Osteoblast (primary cell): ENCODE measurements at regions not wholly inside any gene's neighbourhood (a gene's known extent, or its start where the extent isn't known, plus 50 kb on each side); places are given as distances from the start of the nearest gene placed in this dataset.
"Not testable (repeated sequence)": the region's sequence is repeated elsewhere in the genome, so short reads cannot be mapped to it uniquely, and the experiment has no call there.

Source experiments
- DNase-seq: peaks from one replicate; pipeline ENCODE4 v3.0.0; 2011; ENCODE audit warnings: low spot score, mixed read lengths; ENCODE audit not compliant: insufficient read length; ENCODE audit errors: missing footprints
- H2AFZ ChIP-seq: 2 replicates; pipeline ENCODE4 v1.6.0; 2011; ENCODE audit warnings: mild to moderate bottlenecking, low read length
- H3K27ac ChIP-seq: 2 replicates; pipeline ENCODE4 v1.5.1; 2011; ENCODE audit warnings: mild to moderate bottlenecking, low read depth, low read length, moderate library complexity
- H3K27me3 ChIP-seq: 2 replicates; pipeline ENCODE4 v1.6.0; 2012; ENCODE audit warnings: mild to moderate bottlenecking, control low read depth, inconsistent platforms, low read length, moderate library complexity; ENCODE audit not compliant: insufficient read depth
- H3K36me3 ChIP-seq: 2 replicates; pipeline ENCODE4 v1.5.1; 2011; ENCODE audit warnings: mild to moderate bottlenecking, low read length, control low read depth, moderate library complexity; ENCODE audit not compliant: insufficient read depth
- H3K4me1 ChIP-seq: 2 replicates; pipeline ENCODE4 v1.5.1; 2011; ENCODE audit warnings: mild to moderate bottlenecking, low read length, control low read depth, moderate library complexity; ENCODE audit not compliant: insufficient read depth
- H3K4me2 ChIP-seq: 2 replicates; pipeline ENCODE4 v1.6.0; 2011; ENCODE audit warnings: mild to moderate bottlenecking, low read length; ENCODE audit not compliant: insufficient read depth
- H3K4me3 ChIP-seq: fragments of 200-600 bp; sonication (generic); 3 replicates; pipeline ENCODE4 v1.5.1; 2012; ENCODE audit warnings: mild to moderate bottlenecking, low read length, inconsistent platforms; ENCODE audit not compliant: insufficient read depth
- H3K79me2 ChIP-seq: 2 replicates; pipeline ENCODE4 v1.6.0; 2012; ENCODE audit warnings: mild to moderate bottlenecking, low read length, control low read depth, inconsistent platforms; ENCODE audit not compliant: insufficient read depth
- H3K9me3 ChIP-seq: 2 replicates; pipeline ENCODE4 v1.5.1; 2011; ENCODE audit warnings: low read depth, low read length, control low read depth
- H4K20me1 ChIP-seq: 2 replicates; pipeline ENCODE4 v1.6.0; 2012; ENCODE audit warnings: mild to moderate bottlenecking, low read length, control low read depth; ENCODE audit not compliant: insufficient read depth
- TF ChIP-seq, protein P1 (sequence below): IDR thresholded peaks from 2 replicates; pipeline ENCODE4 v1.5.1; 2011; ENCODE audit warnings: mild to moderate bottlenecking, low read depth, low read length, moderate library complexity; ENCODE audit errors: extremely low read depth

DNA sequence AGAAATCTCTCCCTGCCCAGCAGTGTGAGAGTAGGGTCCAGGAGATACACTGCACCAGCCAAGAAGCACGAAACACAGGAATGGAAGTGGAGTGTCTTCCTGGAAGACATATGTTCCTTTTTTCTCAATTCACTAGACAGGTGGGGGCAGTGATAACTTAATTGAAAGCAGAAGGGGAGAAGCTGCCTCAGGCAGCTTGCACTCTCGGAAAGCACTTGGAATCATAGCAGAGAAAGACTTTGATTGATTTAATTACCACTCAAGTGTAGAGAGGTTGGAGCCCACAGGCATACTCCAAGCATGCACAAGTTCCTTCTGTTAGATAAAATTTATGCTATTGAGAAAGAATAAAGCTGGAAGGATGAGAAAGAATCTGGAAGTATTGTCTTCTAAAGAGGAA lies 249.4 kb downstream of the SLITRK6 start:
- TF ChIP-seq, protein P1, sequence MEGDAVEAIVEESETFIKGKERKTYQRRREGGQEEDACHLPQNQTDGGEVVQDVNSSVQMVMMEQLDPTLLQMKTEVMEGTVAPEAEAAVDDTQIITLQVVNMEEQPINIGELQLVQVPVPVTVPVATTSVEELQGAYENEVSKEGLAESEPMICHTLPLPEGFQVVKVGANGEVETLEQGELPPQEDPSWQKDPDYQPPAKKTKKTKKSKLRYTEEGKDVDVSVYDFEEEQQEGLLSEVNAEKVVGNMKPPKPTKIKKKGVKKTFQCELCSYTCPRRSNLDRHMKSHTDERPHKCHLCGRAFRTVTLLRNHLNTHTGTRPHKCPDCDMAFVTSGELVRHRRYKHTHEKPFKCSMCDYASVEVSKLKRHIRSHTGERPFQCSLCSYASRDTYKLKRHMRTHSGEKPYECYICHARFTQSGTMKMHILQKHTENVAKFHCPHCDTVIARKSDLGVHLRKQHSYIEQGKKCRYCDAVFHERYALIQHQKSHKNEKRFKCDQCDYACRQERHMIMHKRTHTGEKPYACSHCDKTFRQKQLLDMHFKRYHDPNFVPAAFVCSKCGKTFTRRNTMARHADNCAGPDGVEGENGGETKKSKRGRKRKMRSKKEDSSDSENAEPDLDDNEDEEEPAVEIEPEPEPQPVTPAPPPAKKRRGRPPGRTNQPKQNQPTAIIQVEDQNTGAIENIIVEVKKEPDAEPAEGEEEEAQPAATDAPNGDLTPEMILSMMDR = no peak
- Histone ChIP-seq H3K79me2 (no peaks in the 10 kb centered on the region), H3K4me1 (no peaks in the 10 kb centered on the region), H3K36me3 (no peaks in the 10 kb centered on the region), H3K4me2 (no peak overlapping the region), H3K9me3 (peaks cover 2% of the 10 kb centered on the region), H3K27me3 (no peaks in the 10 kb centered on the region), H4K20me1 (no peaks in the 10 kb centered on the region), H3K27ac (no peak overlapping the region), H3K4me3 (no peak overlapping the region), H2AFZ (no peak overlapping the region)
- DNase-seq = no peak

DNA sequence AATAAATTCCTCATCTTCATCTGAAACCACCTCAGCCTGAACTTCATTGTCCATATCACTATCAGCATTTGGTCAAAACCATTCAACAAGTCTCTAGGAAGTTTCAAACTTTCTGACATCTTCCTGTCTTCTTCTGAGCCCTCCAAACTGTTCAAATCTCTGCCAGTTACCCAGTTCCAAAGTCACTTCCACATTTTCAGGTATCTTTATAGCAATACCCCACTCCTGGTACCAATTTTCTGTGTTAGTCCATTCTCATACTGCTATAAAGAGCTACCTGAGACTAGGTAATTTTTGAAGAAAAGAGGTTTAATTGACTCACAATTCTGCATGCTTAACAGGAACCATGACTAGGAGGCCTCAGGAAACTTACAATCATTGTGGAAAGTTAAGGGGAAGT lies 250.4 kb downstream of the SLITRK6 start:
- not testable (repeated sequence) for H3K9me3 ChIP-seq, H4K20me1 ChIP-seq, H3K4me3 ChIP-seq, H3K27me3 ChIP-seq, H3K4me2 ChIP-seq, H3K36me3 ChIP-seq, DNase-seq, H3K27ac ChIP-seq, H2AFZ ChIP-seq, H3K79me2 ChIP-seq, H3K4me1 ChIP-seq

DNA sequence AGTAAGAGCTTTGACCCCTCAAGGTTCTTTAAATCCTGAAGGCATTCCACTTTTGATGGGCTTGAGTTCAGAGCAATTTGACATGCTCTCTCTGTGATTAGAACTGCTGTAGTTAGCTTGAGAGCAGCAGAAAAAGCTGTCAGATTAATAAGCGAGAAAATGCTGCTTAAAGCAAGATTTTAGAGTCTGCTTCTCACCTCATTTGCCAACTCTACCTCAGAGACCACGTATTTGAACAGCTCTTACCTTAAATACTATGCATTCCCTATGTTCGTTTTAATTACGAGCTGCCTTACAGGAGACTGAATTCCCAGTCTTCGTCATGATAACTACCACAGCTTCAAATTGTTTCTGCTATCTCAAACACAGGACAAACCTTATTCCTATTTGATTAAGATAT lies 253.4 kb downstream of the SLITRK6 start:
- H3K79me2 ChIP-seq = no peaks in the 10 kb centered on the region
- no peak overlapping the region for H3K4me2 ChIP-seq
- H4K20me1 ChIP-seq = no peaks in the 10 kb centered on the region
- peaks cover 5% of the 10 kb centered on the region for H3K9me3 ChIP-seq
- H2AFZ ChIP-seq = no peak overlapping the region
- no peak for DNase-seq
- no peak overlapping the region for H3K4me3 ChIP-seq
- TF ChIP-seq, protein P1 = no peak
- no peaks in the 10 kb centered on the region for H3K36me3 ChIP-seq
- H3K4me1 ChIP-seq = no peaks in the 10 kb centered on the region
- H3K27ac ChIP-seq = no peak overlapping the region
- no peaks in the 10 kb centered on the region for H3K27me3 ChIP-seq

DNA sequence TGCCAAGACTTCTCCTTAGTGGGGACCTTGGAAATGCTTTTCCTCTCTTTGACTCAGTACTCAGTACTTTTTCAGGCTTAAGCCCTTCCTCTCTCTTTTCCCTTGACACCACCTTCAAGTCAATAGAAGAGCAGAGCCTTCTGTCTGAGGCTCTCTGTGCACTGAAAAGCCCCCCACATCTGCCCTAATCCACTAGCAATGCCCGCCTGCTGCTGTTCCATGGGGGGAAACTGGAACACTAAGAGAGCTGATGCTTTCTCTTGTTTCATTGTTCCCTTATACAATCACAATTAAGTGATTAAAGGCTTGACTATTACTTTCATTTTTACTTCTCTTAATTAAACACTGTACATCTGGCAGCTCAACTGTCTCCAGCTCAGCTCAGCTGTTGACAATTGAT lies 254.5 kb downstream of the SLITRK6 start:
- Histone ChIP-seq H3K79me2 (no peaks in the 10 kb centered on the region), H4K20me1 (no peaks in the 10 kb centered on the region), H3K4me3 (no peak overlapping the region), H3K4me1 (no peaks in the 10 kb centered on the region), H3K27me3 (no peaks in the 10 kb centered on the region), H3K9me3 (peaks cover 5% of the 10 kb centered on the region), H3K36me3 (no peaks in the 10 kb centered on the region), H2AFZ (no peak overlapping the region), H3K27ac (no peak overlapping the region), H3K4me2 (no peak overlapping the region)
- TF ChIP-seq, protein P1 = no peak
- no peak for DNase-seq

DNA sequence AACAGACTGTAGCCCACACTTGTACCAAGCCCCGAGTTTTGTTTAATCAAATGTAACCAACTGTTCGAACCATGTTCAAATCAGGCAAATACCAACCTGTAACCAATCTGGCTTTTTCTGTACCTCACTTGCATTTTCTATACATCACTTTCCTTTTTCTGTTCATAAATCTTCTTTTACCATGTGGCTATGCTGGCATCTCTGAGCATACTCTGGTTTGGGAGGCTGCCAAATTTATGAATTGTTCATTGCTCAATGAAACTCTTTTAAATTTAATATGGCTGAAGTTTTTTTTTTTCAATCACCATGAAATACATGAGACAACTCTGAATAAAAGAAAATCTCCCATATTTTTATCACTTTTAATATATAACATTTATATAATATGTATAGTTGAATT lies 256.1 kb downstream of the SLITRK6 start:
- H3K79me2 ChIP-seq = no peaks in the 10 kb centered on the region
- no peaks in the 10 kb centered on the region for H4K20me1 ChIP-seq
- H3K4me3 ChIP-seq = no peak overlapping the region
- H2AFZ ChIP-seq = no peak overlapping the region
- no peak overlapping the region for H3K27ac ChIP-seq
- H3K4me1 ChIP-seq = no peaks in the 10 kb centered on the region
- TF ChIP-seq, protein P1 = no peak
- no peak overlapping the region for H3K4me2 ChIP-seq
- DNase-seq = no peak
- H3K9me3 ChIP-seq = peaks cover 5% of the 10 kb centered on the region
- H3K27me3 ChIP-seq = no peaks in the 10 kb centered on the region
- no peaks in the 10 kb centered on the region for H3K36me3 ChIP-seq
